ENCODE measurements at regions not wholly inside any gene's neighbourhood (a gene's known extent, or its start where the extent isn't known, plus 50 kb on each side); places are given as distances from the start of the nearest gene placed in this dataset.

- intact Hi-C loops (cut with DNase I; ENCODE audit: low total_unique reads), result no loop called here
- no peak overlapping the region for H3K4me3 ChIP-seq
- H3K27me3 ChIP-seq (replicated peaks in 1 of 7), result no peaks in the 10 kb centered on the region
- WGBS, 5 donors, result 43 to 53% (median 50%) methylated on average over 6 to 7 of the region's 7 CpGs
- H3K36me3 ChIP-seq, result no peaks in the 10 kb centered on the region
- no peaks in the 10 kb centered on the region for H3K4me1 ChIP-seq
- no peak overlapping the region for H3K27ac ChIP-seq
- TF ChIP-seq POLR2A (IDR thresholded peaks at IDR 0.05) (no peak), POLR2AphosphoS5 (IDR thresholded peaks at IDR 0.05) (no peak), CTCF (IDR thresholded peaks at IDR 0.05 in 8 of 11, conservative IDR thresholded peaks at IDR 0.05 in 3 of 11) (peak in 7 of 11 experiments; percentile 23 to 53 (median 42))
- DNase-seq, result no peak
- no peaks in the 10 kb centered on the region for H3K9me3 ChIP-seq
Measured at GRCh38 chr19:28242317-28242927, 970.5 kb downstream of the UQCRFS1 start.

GRCh38 chr19:28239270-28239669, 973.7 kb downstream of the UQCRFS1 start:
- no peak overlapping the region for H3K27ac ChIP-seq
- intact Hi-C loops (cut with DNase I; ENCODE audit: low total_unique reads), result no loop called here
- 52 to 73% (median 61%) methylated on average over 5 of the region's 5 CpGs for WGBS, 5 donors

GRCh38 chr19:28238270-28238820, 974.6 kb downstream of the UQCRFS1 start:
- no peaks in the 10 kb centered on the region for H3K4me1 ChIP-seq
- intact Hi-C loops (cut with DNase I; ENCODE audit: low total_unique reads), result no loop called here
- TF ChIP-seq POLR2A (IDR thresholded peaks at IDR 0.05), result no peak
- TF ChIP-seq POLR2AphosphoS5 (IDR thresholded peaks at IDR 0.05), result no peak
- no peak for TF ChIP-seq CTCF (IDR thresholded peaks at IDR 0.05 in 8 of 11, conservative IDR thresholded peaks at IDR 0.05 in 3 of 11)
- H3K27ac ChIP-seq, result no peak overlapping the region
- no peaks in the 10 kb centered on the region for H3K27me3 ChIP-seq (replicated peaks in 1 of 7)
- H3K9me3 ChIP-seq, result no peaks in the 10 kb centered on the region
- H3K36me3 ChIP-seq, result no peaks in the 10 kb centered on the region
- no peak overlapping the region for H3K4me3 ChIP-seq
- no peak for DNase-seq

More at GRCh38 chr19:28239270-28239669, 973.7 kb downstream of the UQCRFS1 start:
- Histone ChIP-seq H3K9me3 (no peaks in the 10 kb centered on the region), H3K27me3 (replicated peaks in 1 of 7) (no peaks in the 10 kb centered on the region), H3K36me3 (no peaks in the 10 kb centered on the region), H3K4me1 (no peaks in the 10 kb centered on the region), H3K4me3 (no peak overlapping the region)
- TF ChIP-seq CTCF (IDR thresholded peaks at IDR 0.05 in 8 of 11, conservative IDR thresholded peaks at IDR 0.05 in 3 of 11) (no peak), POLR2A (IDR thresholded peaks at IDR 0.05) (no peak), POLR2AphosphoS5 (IDR thresholded peaks at IDR 0.05) (no peak)
- DNase-seq, result no peak

GRCh38 chr19:28235606-28236125, 977.3 kb downstream of the UQCRFS1 start:
- intact Hi-C loops (cut with DNase I; ENCODE audit: low total_unique reads), result no loop called here
- H3K4me3 ChIP-seq, result no peak overlapping the region
- H3K4me1 ChIP-seq, result no peaks in the 10 kb centered on the region
- 50 to 79% (median 59%) methylated on average over 4 of the region's 4 CpGs for WGBS, 5 donors
- H3K9me3 ChIP-seq, result no peaks in the 10 kb centered on the region
- no peaks in the 10 kb centered on the region for H3K27me3 ChIP-seq (replicated peaks in 1 of 7)
- TF ChIP-seq POLR2A (IDR thresholded peaks at IDR 0.05), result no peak
- TF ChIP-seq POLR2AphosphoS5 (IDR thresholded peaks at IDR 0.05), result no peak
- no peak for TF ChIP-seq CTCF (IDR thresholded peaks at IDR 0.05 in 8 of 11, conservative IDR thresholded peaks at IDR 0.05 in 3 of 11)
- no peak overlapping the region for H3K27ac ChIP-seq
- H3K36me3 ChIP-seq, result no peaks in the 10 kb centered on the region
- no peak for DNase-seq

All from spleen (tissue), 11 donors.